ENCODE measurements at regions not wholly inside any gene's neighbourhood (a gene's known extent, or its start where the extent isn't known, plus 50 kb on each side); places are given as distances from the start of the nearest gene placed in this dataset.

DNA sequence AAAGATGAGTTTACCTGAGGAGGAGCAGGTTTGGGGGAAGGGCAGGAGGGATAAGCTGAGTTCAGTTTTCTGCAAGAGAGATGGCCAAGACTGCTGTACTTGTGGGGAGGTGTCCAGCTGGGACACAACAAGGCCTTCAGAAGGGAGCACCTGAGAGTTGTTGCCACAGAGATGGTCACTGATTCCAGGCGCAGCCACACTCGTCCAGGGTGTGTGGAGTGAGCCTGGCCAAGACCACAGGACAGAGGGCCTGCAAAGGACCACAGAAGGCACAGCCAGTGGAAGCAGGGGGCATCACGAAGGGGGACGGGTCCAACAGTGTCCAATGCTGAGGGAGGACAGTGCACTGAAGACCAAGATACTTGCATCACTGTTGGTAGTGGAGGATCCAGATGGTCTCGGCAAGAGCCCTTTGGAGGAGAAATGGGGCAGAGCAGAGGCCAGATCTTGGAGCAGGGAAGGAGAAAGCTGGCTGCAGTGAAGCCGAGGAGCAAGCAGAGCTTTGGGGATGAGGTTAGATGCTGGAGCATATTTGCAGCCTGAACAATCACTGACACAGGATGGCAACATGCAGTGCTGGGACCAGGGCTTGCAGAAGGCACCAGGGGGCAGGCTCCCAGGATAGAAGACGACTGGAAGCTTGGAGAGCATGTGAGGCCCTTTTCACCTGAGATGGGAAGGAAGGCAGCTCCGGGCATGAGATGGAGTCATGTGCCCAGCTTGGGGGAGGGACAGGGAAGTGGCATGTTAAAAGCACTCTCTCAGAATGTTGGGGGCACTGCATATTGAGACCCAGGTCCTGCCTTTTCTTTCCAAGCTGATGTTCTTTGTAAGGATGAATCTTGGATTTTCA lies 214.0 kb downstream of the CYP26B1 start:
- no peaks in the 10 kb centered on the region for H3K36me3 Mint-ChIP-seq
- H3K9me3 Mint-ChIP-seq = peaks cover 0 to 2% (median 0%) of the 10 kb centered on the region in 8 donors
- H3K27me3 ChIP-seq (ENCODE audit: insufficient read depth, low read length) = no peaks in the 10 kb centered on the region
- no peak overlapping the region for H3K27ac Mint-ChIP-seq
- no peaks in the 10 kb centered on the region for H3K36me3 ChIP-seq (ENCODE audit: insufficient read depth, low read length)
- ChIA-PET CTCF (ENCODE audit: partially characterized antibody) (interaction anchor here (6.5 kb wide), 1 partner anchor 10 kb away, joined by 37 read pairs; no protein-coding TSS in a partner anchor), POLR2A (ENCODE audit: partially characterized antibody) (no interaction called here)
- no peak for DNase-seq
- H3K9me3 ChIP-seq (ENCODE audit: control insufficient read depth in 1 of 2, low read length in 2 of 2) = no peaks in the 10 kb centered on the region
- intact Hi-C loops (cut with micrococcal nuclease) = no loop called here
- no peak overlapping the region for H3K27ac ChIP-seq (ENCODE audit: low read depth, low read length)
- H3K4me1 Mint-ChIP-seq = no peaks in the 10 kb centered on the region
- no peak overlapping the region for H3K4me3 Mint-ChIP-seq
- H3K4me1 ChIP-seq (ENCODE audit: insufficient read depth, low read length) = no peaks in the 10 kb centered on the region
- H3K27me3 Mint-ChIP-seq = peaks cover 0 to 2% of the 10 kb centered on the region in 2 donors
- H3K4me3 ChIP-seq (ENCODE audit: low read length in 2 of 2) = no peak overlapping the region

GRCh38 chr2:71932780-71933466 lies 214.7 kb downstream of the CYP26B1 start:
- Mint-ChIP-seq H3K27me3 (peaks cover 0 to 2% of the 10 kb centered on the region in 2 donors), H3K9me3 (peaks cover 0 to 2% (median 0%) of the 10 kb centered on the region in 8 donors), H3K27ac (no peak overlapping the region), H3K36me3 (no peaks in the 10 kb centered on the region), H3K4me1 (no peaks in the 10 kb centered on the region), H3K4me3 (no peak overlapping the region)
- no peak for DNase-seq
- no peak overlapping the region for H3K27ac ChIP-seq (ENCODE audit: low read depth, low read length)
- POLR2A ChIA-PET (ENCODE audit: partially characterized antibody) = no interaction called here
- CTCF ChIA-PET (ENCODE audit: partially characterized antibody) = interaction anchor here (6.5 kb wide), 1 partner anchor 9 kb away, joined by 37 read pairs; no protein-coding TSS in a partner anchor
- H3K9me3 ChIP-seq (ENCODE audit: control insufficient read depth in 1 of 2, low read length in 2 of 2) = no peaks in the 10 kb centered on the region
- H3K4me1 ChIP-seq (ENCODE audit: insufficient read depth, low read length) = no peaks in the 10 kb centered on the region
- H3K36me3 ChIP-seq (ENCODE audit: insufficient read depth, low read length) = no peaks in the 10 kb centered on the region
- no peaks in the 10 kb centered on the region for H3K27me3 ChIP-seq (ENCODE audit: insufficient read depth, low read length)
- intact Hi-C loops (cut with micrococcal nuclease) = no loop called here
- H3K4me3 ChIP-seq (ENCODE audit: low read length in 2 of 2) = no peak overlapping the region

DNA sequence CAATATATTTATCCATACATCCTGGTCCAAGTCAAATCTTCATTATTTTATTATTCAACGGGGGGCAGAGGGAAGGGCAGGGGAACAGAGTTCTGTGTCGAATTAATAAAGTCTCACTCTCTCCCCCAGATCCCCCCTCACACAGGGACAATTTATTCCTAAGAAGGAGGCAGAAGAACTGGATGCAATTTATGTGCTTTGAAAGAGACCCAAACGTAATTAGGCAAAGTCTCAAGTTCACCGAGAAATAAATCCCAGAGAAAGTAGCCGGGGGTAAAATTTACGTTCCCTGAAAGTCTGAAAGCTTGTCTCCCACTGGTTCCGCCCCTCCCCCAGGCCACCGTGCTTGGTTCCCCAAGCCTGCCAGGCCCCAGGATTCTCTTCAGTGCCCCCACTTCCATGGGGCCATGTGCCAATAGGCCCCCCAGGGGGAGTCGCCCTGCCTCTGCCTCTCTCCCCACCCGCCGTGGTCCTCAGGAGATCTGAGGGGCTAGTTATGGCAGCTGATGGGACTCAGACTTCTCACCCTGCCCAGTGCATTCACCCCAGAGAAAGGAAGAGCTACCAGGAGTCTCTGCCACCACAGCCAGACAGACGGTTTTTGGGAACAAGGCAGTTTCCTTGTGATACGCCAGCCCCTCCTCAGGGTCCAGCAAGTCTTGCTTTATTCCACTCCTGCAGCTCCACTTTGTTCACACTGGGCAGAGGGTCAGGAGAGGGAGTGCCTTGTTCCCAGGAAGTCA lies 215.5 kb downstream of the CYP26B1 start:
- no peaks in the 10 kb centered on the region for H3K4me1 ChIP-seq (ENCODE audit: insufficient read depth, low read length)
- intact Hi-C loops (cut with micrococcal nuclease) = no loop called here
- no peak overlapping the region for H3K4me3 ChIP-seq (ENCODE audit: low read length in 2 of 2)
- Mint-ChIP-seq H3K36me3 (no peaks in the 10 kb centered on the region), H3K4me3 (no peak overlapping the region), H3K9me3 (peaks cover 0 to 2% (median 0%) of the 10 kb centered on the region in 8 donors), H3K27me3 (peaks cover 0 to 2% of the 10 kb centered on the region in 2 donors), H3K4me1 (no peaks in the 10 kb centered on the region), H3K27ac (no peak overlapping the region)
- CTCF ChIA-PET (ENCODE audit: partially characterized antibody) = interaction anchor here (6.5 kb wide), 1 partner anchor 8 kb away, joined by 37 read pairs; no protein-coding TSS in a partner anchor
- no peak for DNase-seq
- POLR2A ChIA-PET (ENCODE audit: partially characterized antibody) = no interaction called here
- H3K27me3 ChIP-seq (ENCODE audit: insufficient read depth, low read length) = no peaks in the 10 kb centered on the region
- no peaks in the 10 kb centered on the region for H3K9me3 ChIP-seq (ENCODE audit: control insufficient read depth in 1 of 2, low read length in 2 of 2)
- H3K36me3 ChIP-seq (ENCODE audit: insufficient read depth, low read length) = no peaks in the 10 kb centered on the region
- H3K27ac ChIP-seq (ENCODE audit: low read depth, low read length) = no peak overlapping the region

DNA sequence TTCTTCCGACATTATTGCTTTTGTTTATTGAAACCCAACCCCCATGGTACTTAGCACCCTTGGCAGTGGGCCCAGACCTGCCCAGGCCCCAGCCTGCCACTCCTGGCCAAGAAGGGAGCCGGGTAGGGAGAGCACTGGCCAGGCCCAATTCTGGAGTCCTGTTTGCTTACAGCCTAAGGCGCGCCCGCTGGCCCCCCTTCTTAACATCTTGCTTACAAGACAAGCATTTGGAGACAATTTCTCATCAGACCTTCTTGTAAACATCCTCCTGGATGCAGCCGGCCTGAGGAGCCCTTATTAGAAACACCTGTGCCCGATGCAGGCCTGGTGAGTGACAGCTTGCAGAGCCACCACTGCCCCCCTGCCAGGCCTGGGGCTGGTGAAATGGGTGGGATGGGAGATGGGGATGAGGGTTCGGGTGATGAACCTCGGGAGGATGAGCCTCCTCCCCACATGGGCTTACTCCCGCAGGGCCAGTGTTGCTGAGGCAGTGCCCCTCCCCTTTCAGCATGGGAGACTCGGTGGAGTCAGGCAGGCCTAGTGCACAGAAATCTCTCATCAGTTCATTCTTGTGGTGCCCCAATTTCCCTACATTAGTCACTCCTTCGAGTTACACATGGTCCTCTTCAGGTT lies 217.5 kb downstream of the CYP26B1 start:
- H3K27ac ChIP-seq (ENCODE audit: low read depth, low read length) = no peak overlapping the region
- H3K4me1 ChIP-seq (ENCODE audit: insufficient read depth, low read length) = no peaks in the 10 kb centered on the region
- CTCF ChIA-PET (ENCODE audit: partially characterized antibody) = interaction anchor here (1.0 kb wide), 1 partner anchor 650 kb away, joined by 3 read pairs; no protein-coding TSS in a partner anchor
- Mint-ChIP-seq H3K27me3 (peaks cover 2% of the 10 kb centered on the region in 2 donors), H3K27ac (no peak overlapping the region), H3K9me3 (peaks cover 0 to 2% (median 0%) of the 10 kb centered on the region in 8 donors), H3K4me1 (no peaks in the 10 kb centered on the region), H3K36me3 (no peaks in the 10 kb centered on the region), H3K4me3 (no peak overlapping the region)
- H3K36me3 ChIP-seq (ENCODE audit: insufficient read depth, low read length) = no peaks in the 10 kb centered on the region
- no peak for DNase-seq
- intact Hi-C loops (cut with micrococcal nuclease) = no loop called here
- no peak overlapping the region for H3K4me3 ChIP-seq (ENCODE audit: low read length in 2 of 2)
- no peaks in the 10 kb centered on the region for H3K27me3 ChIP-seq (ENCODE audit: insufficient read depth, low read length)
- POLR2A ChIA-PET (ENCODE audit: partially characterized antibody) = no interaction called here
- no peaks in the 10 kb centered on the region for H3K9me3 ChIP-seq (ENCODE audit: control insufficient read depth in 1 of 2, low read length in 2 of 2)

DNA sequence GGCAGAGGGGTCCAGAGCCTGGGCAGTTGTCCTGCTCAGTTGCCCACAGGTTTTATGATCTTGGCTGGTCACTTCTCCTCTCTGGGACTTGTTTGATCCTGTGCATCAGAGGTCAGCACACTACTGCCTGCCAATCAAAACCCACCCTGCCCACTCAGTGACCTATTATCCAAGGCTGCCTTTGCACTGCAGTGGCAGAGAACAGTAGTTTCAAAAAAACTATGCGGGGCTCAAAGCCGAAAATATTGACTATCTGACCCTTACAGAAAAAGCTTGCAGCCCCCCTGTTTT lies 218.2 kb downstream of the CYP26B1 start:
- POLR2A ChIA-PET (ENCODE audit: partially characterized antibody) = no interaction called here

DNA sequence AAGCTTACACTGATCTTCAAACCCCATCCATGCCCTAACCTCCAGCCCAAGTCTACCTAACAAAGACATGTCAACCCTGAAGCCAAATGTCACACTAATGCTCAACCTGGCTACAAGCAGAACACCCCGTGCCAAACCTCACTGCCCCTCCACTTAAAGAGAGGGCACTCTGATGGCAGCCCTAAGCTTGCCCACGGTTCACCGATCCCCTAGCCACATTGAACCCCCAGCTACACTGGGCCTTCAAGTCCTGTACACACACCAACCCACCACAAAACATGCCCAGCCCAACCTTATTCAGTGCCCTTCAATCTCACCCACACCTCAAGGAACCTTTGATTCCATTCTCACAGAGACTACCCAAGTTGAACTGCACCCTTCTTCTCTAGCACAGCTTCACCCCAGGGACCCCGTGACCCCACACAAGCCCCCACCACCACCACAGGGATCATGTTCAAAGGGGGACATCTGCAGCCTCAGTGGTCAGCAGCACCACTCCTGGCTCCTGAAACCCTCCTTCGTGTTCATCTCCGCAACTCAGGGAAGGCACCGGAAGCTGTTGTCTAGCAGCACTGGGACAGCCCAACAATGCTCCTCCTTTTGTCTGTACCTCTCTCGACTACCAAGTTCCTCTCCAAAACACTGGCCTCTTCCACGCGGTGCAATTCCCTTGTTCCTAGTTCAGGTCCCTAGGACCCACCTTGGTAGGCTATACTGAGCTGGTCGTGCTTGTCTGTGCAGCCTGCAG lies 218.8 kb downstream of the CYP26B1 start:
- peaks cover 0 to 2% (median 0%) of the 10 kb centered on the region in 4 donors for H3K4me1 Mint-ChIP-seq
- no peaks in the 10 kb centered on the region for H3K9me3 ChIP-seq (ENCODE audit: control insufficient read depth in 1 of 2, low read length in 2 of 2)
- POLR2A ChIA-PET (ENCODE audit: partially characterized antibody) = no interaction called here
- H3K27ac ChIP-seq (ENCODE audit: low read depth, low read length) = no peak overlapping the region
- H3K9me3 Mint-ChIP-seq = peaks cover 0 to under 1% (median 0%) of the 10 kb centered on the region in 8 donors
- H3K36me3 Mint-ChIP-seq = no peaks in the 10 kb centered on the region
- H3K27me3 ChIP-seq (ENCODE audit: insufficient read depth, low read length) = no peaks in the 10 kb centered on the region
- intact Hi-C loops (cut with micrococcal nuclease) = loop anchor here (10.0 kb wide), 2 partner anchors 676 to 1246 kb away; no protein-coding TSS in a partner anchor
- no peak overlapping the region for H3K4me3 ChIP-seq (ENCODE audit: low read length in 2 of 2)
- H3K4me3 Mint-ChIP-seq = no peak overlapping the region
- no peak overlapping the region for H3K27ac Mint-ChIP-seq
- H3K4me1 ChIP-seq (ENCODE audit: insufficient read depth, low read length) = no peaks in the 10 kb centered on the region
- no peaks in the 10 kb centered on the region for H3K36me3 ChIP-seq (ENCODE audit: insufficient read depth, low read length)
- CTCF ChIA-PET (ENCODE audit: partially characterized antibody) = no interaction called here
- H3K27me3 Mint-ChIP-seq = peaks cover 2% of the 10 kb centered on the region in 2 donors
- DNase-seq = no peak

More for the DNA sequence above, 218.2 kb downstream of the CYP26B1 start:
- no peak for DNase-seq
- Histone ChIP-seq H3K4me1 (ENCODE audit: insufficient read depth, low read length) (no peaks in the 10 kb centered on the region), H3K9me3 (ENCODE audit: control insufficient read depth in 1 of 2, low read length in 2 of 2) (no peaks in the 10 kb centered on the region), H3K36me3 (ENCODE audit: insufficient read depth, low read length) (no peaks in the 10 kb centered on the region), H3K27ac (ENCODE audit: low read depth, low read length) (no peak overlapping the region), H3K27me3 (ENCODE audit: insufficient read depth, low read length) (no peaks in the 10 kb centered on the region), H3K4me3 (ENCODE audit: low read length in 2 of 2) (no peak overlapping the region)
- no peaks in the 10 kb centered on the region for H3K36me3 Mint-ChIP-seq
- H3K9me3 Mint-ChIP-seq = peaks cover 0 to 2% (median 0%) of the 10 kb centered on the region in 8 donors
- no peaks in the 10 kb centered on the region for H3K4me1 Mint-ChIP-seq
- intact Hi-C loops (cut with micrococcal nuclease) = loop anchor here (10.0 kb wide), 2 partner anchors 675 to 1245 kb away; no protein-coding TSS in a partner anchor
- no peak overlapping the region for H3K27ac Mint-ChIP-seq
- CTCF ChIA-PET (ENCODE audit: partially characterized antibody) = no interaction called here
- peaks cover 2% of the 10 kb centered on the region in 2 donors for H3K27me3 Mint-ChIP-seq
- no peak overlapping the region for H3K4me3 Mint-ChIP-seq
